ENCODE measurements at regions not wholly inside any gene's neighbourhood (a gene's known extent, or its start where the extent isn't known, plus 50 kb on each side); places are given as distances from the start of the nearest gene placed in this dataset.

DNA sequence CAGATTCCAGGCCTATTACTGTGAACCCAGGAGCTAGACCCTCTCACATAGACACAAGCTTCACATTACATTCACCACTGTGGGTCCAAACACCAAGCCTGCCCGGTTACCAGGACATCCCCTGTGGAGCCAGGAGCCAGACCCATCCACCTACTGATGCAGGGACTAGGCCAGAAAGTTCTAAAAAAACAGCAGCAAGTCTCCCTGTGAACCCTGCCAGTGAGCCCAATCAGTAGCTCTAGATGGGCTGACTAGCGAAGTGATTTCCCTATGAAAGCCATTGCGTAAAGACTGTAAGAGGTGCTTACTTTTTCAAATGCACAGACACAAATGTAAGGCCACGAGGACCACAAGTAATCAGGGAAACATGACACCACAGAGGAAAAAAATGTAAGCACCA, 352.3 kb downstream of the TMEM161B start (continued):
- TF ChIP-seq KDM2B (CRISPR knock-in tag; IDR thresholded peaks at IDR 0.05), result no peak
- TF ChIP-seq ZNF124 (CRISPR knock-in tag; IDR thresholded peaks at IDR 0.05), result no peak
- no peak for TF ChIP-seq ZNF583 (CRISPR knock-in tag; IDR thresholded peaks at IDR 0.05)
- TF ChIP-seq SIRT6 (IDR thresholded peaks at IDR 0.05; ENCODE audit: low read depth, low read length), result no peak

DNA sequence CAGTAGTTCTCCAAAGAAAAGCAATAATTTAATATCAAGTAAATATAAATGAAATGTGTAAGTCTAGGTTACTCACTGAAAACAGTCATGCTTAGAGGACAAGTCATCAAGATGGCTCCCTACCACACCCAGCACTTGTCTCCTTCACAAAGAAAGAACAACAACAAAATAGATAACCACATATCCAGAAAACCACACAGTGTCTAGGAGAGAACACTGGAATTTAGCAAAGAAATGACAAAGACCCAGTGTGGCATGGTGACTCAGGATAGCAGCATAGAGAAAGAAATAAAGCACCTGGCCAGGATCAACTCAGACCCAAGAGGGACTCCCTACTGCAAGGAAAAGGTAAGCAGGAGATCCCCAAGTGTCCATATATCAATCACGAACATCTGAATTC, 356.2 kb downstream of the TMEM161B start:
- no peak overlapping the region for H3K27ac ChIP-seq (ENCODE audit: extremely low read depth, low read depth, low read length)
- no peaks in the 10 kb centered on the region for H3K4me1 ChIP-seq (replicated peaks in 1 of 2; ENCODE audit: control insufficient read depth in 2 of 2, insufficient read depth in 2 of 2, low read length in 2 of 2)
- in situ Hi-C loops (cut with MboI), result no loop called here
- intact Hi-C loops (cut with micrococcal nuclease), result no loop called here
- H3K9ac ChIP-seq (ENCODE audit: insufficient read depth in 1 of 2, low read depth in 2 of 2, low read length in 2 of 2), result no peak overlapping the region
- DNase-seq (ENCODE audit: extremely low read depth in 1 of 4, low spot score in 3 of 4) (no peak), FAIRE-seq (no peak), ATAC-seq (no peak)
- CTCF ChIA-PET (ENCODE audit: low intra/inter-chr PET ratio), result no interaction called here
- POLR2A ChIA-PET, result no interaction called here
- no peaks in the 10 kb centered on the region for H3K9me1 ChIP-seq (ENCODE audit: control insufficient read depth, insufficient read depth, low read length)
- H3K36me3 ChIP-seq (ENCODE audit: control insufficient read depth, insufficient read depth, low read length), result no peaks in the 10 kb centered on the region
- H3K79me2 ChIP-seq (ENCODE audit: control insufficient read depth, insufficient read depth, low read length), result no peaks in the 10 kb centered on the region
- no peak overlapping the region for H2AFZ ChIP-seq (ENCODE audit: low read depth, low read length)
- no peaks in the 10 kb centered on the region; the same call in 1 of the 2 replicates for H3K9me3 ChIP-seq (replicated peaks; ENCODE audit: control insufficient read depth, insufficient read depth, low read depth, low read length)
- no peaks in the 10 kb centered on the region for H3K27me3 ChIP-seq (ENCODE audit: control insufficient read depth in 2 of 2, insufficient read depth in 2 of 2, low read length in 2 of 2)
- no peak overlapping the region for H3K4me3 ChIP-seq
- no peaks in the 10 kb centered on the region for H4K20me1 ChIP-seq (replicated peaks; ENCODE audit: control insufficient read depth, insufficient read depth, low read length)
- no TSS peak for BruUV-seq (replicated peaks)
- 0% methylated on average over 1 of the region's 1 CpG for WGBS (ENCODE audit: insufficient coverage, low coverage, missing lambda C conversion rate)
- no peak overlapping the region for H3K4me2 ChIP-seq (ENCODE audit: insufficient read depth, low read length)
- TF ChIP-seq NR2C2 (CRISPR knock-in tag; IDR thresholded peaks at IDR 0.05) (no peak), NR2C2 (tag; IDR thresholded peaks at IDR 0.05) (no peak), CHD4 (IDR thresholded peaks at IDR 0.05; ENCODE audit: insufficient read depth, insufficient replicate concordance, low read depth, low read length, poor library complexity, severe bottlenecking) (no peak), ZNF57 (CRISPR knock-in tag; IDR thresholded peaks at IDR 0.05) (no peak), TRIM28 (IDR thresholded peaks at IDR 0.05) (no peak), WHSC1 (IDR thresholded peaks at IDR 0.05; ENCODE audit: low read length) (no peak), HMGN3 (IDR thresholded peaks at IDR 0.05; ENCODE audit: borderline replicate concordance, extremely low read depth, insufficient read length, low read depth, low read length) (no peak)
- TF ChIP-seq, protein P1, sequence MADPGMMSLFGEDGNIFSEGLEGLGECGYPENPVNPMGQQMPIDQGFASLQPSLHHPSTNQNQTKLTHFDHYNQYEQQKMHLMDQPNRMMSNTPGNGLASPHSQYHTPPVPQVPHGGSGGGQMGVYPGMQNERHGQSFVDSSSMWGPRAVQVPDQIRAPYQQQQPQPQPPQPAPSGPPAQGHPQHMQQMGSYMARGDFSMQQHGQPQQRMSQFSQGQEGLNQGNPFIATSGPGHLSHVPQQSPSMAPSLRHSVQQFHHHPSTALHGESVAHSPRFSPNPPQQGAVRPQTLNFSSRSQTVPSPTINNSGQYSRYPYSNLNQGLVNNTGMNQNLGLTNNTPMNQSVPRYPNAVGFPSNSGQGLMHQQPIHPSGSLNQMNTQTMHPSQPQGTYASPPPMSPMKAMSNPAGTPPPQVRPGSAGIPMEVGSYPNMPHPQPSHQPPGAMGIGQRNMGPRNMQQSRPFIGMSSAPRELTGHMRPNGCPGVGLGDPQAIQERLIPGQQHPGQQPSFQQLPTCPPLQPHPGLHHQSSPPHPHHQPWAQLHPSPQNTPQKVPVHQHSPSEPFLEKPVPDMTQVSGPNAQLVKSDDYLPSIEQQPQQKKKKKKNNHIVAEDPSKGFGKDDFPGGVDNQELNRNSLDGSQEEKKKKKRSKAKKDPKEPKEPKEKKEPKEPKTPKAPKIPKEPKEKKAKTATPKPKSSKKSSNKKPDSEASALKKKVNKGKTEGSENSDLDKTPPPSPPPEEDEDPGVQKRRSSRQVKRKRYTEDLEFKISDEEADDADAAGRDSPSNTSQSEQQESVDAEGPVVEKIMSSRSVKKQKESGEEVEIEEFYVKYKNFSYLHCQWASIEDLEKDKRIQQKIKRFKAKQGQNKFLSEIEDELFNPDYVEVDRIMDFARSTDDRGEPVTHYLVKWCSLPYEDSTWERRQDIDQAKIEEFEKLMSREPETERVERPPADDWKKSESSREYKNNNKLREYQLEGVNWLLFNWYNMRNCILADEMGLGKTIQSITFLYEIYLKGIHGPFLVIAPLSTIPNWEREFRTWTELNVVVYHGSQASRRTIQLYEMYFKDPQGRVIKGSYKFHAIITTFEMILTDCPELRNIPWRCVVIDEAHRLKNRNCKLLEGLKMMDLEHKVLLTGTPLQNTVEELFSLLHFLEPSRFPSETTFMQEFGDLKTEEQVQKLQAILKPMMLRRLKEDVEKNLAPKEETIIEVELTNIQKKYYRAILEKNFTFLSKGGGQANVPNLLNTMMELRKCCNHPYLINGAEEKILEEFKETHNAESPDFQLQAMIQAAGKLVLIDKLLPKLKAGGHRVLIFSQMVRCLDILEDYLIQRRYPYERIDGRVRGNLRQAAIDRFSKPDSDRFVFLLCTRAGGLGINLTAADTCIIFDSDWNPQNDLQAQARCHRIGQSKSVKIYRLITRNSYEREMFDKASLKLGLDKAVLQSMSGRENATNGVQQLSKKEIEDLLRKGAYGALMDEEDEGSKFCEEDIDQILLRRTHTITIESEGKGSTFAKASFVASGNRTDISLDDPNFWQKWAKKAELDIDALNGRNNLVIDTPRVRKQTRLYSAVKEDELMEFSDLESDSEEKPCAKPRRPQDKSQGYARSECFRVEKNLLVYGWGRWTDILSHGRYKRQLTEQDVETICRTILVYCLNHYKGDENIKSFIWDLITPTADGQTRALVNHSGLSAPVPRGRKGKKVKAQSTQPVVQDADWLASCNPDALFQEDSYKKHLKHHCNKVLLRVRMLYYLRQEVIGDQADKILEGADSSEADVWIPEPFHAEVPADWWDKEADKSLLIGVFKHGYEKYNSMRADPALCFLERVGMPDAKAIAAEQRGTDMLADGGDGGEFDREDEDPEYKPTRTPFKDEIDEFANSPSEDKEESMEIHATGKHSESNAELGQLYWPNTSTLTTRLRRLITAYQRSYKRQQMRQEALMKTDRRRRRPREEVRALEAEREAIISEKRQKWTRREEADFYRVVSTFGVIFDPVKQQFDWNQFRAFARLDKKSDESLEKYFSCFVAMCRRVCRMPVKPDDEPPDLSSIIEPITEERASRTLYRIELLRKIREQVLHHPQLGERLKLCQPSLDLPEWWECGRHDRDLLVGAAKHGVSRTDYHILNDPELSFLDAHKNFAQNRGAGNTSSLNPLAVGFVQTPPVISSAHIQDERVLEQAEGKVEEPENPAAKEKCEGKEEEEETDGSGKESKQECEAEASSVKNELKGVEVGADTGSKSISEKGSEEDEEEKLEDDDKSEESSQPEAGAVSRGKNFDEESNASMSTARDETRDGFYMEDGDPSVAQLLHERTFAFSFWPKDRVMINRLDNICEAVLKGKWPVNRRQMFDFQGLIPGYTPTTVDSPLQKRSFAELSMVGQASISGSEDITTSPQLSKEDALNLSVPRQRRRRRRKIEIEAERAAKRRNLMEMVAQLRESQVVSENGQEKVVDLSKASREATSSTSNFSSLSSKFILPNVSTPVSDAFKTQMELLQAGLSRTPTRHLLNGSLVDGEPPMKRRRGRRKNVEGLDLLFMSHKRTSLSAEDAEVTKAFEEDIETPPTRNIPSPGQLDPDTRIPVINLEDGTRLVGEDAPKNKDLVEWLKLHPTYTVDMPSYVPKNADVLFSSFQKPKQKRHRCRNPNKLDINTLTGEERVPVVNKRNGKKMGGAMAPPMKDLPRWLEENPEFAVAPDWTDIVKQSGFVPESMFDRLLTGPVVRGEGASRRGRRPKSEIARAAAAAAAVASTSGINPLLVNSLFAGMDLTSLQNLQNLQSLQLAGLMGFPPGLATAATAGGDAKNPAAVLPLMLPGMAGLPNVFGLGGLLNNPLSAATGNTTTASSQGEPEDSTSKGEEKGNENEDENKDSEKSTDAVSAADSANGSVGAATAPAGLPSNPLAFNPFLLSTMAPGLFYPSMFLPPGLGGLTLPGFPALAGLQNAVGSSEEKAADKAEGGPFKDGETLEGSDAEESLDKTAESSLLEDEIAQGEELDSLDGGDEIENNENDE (IDR thresholded peaks at IDR 0.05; ENCODE audit: low read depth, low read length), result no peak

Measured in K562 (cell line).